Breast epithelium (tissue), 3 donors: ENCODE measurements at regions not wholly inside any gene's neighbourhood (a gene's known extent, or its start where the extent isn't known, plus 50 kb on each side); places are given as distances from the start of the nearest gene placed in this dataset.

Experiments
- POLR2AphosphoS5 ChIP-seq, 3 donors: sonication (generic); formaldehyde crosslinking; IDR thresholded peaks; one replicate each; pipeline ENCODE4 v1.6.1; 2017; ENCODE audit warnings: antibody characterized with exemption in 3 of 3
- TF ChIP-seq, protein P1 (sequence below), 3 donors: fragments of 450-650 bp; IDR thresholded peaks; one replicate each; pipeline ENCODE4 v1.5.1; 2016 to 2017; ENCODE audit warnings: antibody characterized with exemption in 3 of 3, mild to moderate bottlenecking in 3 of 3, moderate library complexity in 3 of 3

DNA sequence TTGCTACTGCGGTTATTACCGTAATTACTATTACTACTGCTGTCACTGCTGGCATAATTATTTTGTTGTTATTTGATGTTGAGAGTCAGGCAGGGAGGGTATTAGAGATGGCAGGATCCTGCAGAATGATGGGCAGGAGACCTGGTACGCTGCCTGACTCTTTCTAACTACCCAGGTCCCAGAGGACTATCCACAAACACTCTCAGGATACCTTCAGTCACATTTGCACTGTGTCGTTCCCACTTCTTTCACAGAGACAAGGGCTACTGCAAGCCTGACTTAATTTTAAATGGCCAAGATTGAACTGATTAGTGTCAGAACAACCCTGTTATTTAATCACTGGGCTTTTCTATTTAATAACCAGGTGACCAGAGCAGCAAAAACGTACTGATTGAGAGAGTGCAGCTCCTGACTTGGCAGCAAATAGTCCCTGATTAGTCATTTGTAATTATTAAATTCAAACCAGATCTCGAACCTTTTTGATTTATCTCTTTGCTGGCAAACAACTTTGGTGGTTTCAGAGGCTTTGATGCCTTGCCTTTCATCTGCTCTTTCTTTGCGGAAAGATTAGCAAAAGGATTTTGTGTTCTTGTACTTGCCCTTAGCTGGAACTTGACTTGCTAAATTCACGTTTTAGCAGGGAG, 88.8 kb upstream of the ARHGEF3 start:
- TF ChIP-seq, protein P1, sequence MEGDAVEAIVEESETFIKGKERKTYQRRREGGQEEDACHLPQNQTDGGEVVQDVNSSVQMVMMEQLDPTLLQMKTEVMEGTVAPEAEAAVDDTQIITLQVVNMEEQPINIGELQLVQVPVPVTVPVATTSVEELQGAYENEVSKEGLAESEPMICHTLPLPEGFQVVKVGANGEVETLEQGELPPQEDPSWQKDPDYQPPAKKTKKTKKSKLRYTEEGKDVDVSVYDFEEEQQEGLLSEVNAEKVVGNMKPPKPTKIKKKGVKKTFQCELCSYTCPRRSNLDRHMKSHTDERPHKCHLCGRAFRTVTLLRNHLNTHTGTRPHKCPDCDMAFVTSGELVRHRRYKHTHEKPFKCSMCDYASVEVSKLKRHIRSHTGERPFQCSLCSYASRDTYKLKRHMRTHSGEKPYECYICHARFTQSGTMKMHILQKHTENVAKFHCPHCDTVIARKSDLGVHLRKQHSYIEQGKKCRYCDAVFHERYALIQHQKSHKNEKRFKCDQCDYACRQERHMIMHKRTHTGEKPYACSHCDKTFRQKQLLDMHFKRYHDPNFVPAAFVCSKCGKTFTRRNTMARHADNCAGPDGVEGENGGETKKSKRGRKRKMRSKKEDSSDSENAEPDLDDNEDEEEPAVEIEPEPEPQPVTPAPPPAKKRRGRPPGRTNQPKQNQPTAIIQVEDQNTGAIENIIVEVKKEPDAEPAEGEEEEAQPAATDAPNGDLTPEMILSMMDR (IDR thresholded peaks at IDR 0.05), result no peak
- no peak for TF ChIP-seq POLR2AphosphoS5 (IDR thresholded peaks at IDR 0.05)
